ENCODE measurements at regions not wholly inside any gene's neighbourhood (a gene's known extent, or its start where the extent isn't known, plus 50 kb on each side); places are given as distances from the start of the nearest gene placed in this dataset.
"Not testable (repeated sequence)": the region's sequence is repeated elsewhere in the genome, so short reads cannot be mapped to it uniquely, and the experiment has no call there.

GRCh38 chr2:242004902-242005230, 135.3 kb downstream of the RTP5 start:
- no peak for TF ChIP-seq POLR2AphosphoS2 (conservative IDR thresholded peaks at IDR 0.05; ENCODE audit: low read length)
- TF ChIP-seq EHF (CRISPR knock-in tag; IDR thresholded peaks at IDR 0.05) = no peak
- no peak for TF ChIP-seq USF2 (IDR thresholded peaks at IDR 0.05)
- no peak for TF ChIP-seq HOXA7 (CRISPR knock-in tag; IDR thresholded peaks at IDR 0.05)
- no peak for TF ChIP-seq NPAS2 (CRISPR knock-in tag; IDR thresholded peaks at IDR 0.05; ENCODE audit: borderline replicate concordance)
- TF ChIP-seq E2F6 (IDR thresholded peaks at IDR 0.05; ENCODE audit: borderline replicate concordance, low read depth) = no peak
- TF ChIP-seq KDM5A (IDR thresholded peaks at IDR 0.05) = no peak
- no peak for TF ChIP-seq PBX3 (IDR thresholded peaks at IDR 0.05)
- TF ChIP-seq JUN (IDR thresholded peaks at IDR 0.05) = no peak
- TF ChIP-seq CHD2 (IDR thresholded peaks at IDR 0.05; ENCODE audit: low read length, partially characterized antibody) = no peak
- no peak for TF ChIP-seq ZNF302 (CRISPR knock-in tag; IDR thresholded peaks at IDR 0.05)
- H3K4me1 ChIP-seq = no peaks in the 10 kb centered on the region
- no peak overlapping the region for H3K27ac ChIP-seq
- ChIA-PET POLR2A (no interaction called here), CTCF (no interaction called here)
- no peak overlapping the region for H3K4me2 ChIP-seq
- no peaks in the 10 kb centered on the region for H3K9me3 ChIP-seq
- no peak overlapping the region for H3K4me3 ChIP-seq
- 69% methylated on average over 7 of the region's 7 CpGs for WGBS (ENCODE audit: missing lambda C conversion rate)
- DNase-seq (ENCODE audit: low read depth in 1 of 2, low spot score in 1 of 2) = no peak
- FAIRE-seq = no peak
- no peak for ATAC-seq

GRCh38 chr2:242006091-242006634, 136.6 kb downstream of the RTP5 start:
- ATAC-seq; H3K4me3 ChIP-seq; H3K9me3 ChIP-seq; CTCF ChIA-PET; POLR2A ChIA-PET; H3K4me1 ChIP-seq; H3K4me2 ChIP-seq; FAIRE-seq; DNase-seq (ENCODE audit: low read depth in 1 of 2, low spot score in 1 of 2); H3K27ac ChIP-seq: not testable (repeated sequence)
- WGBS (ENCODE audit: missing lambda C conversion rate) = 69% methylated on average over 15 of the region's 25 CpGs

GRCh38 chr2:242008908-242009307, 139.4 kb downstream of the RTP5 start:
- DNase-seq (ENCODE audit: low read depth in 1 of 2, low spot score in 1 of 2); POLR2A ChIA-PET; CTCF ChIA-PET; H3K4me3 ChIP-seq; H3K27ac ChIP-seq; H3K9me3 ChIP-seq; H3K4me2 ChIP-seq; FAIRE-seq; ATAC-seq; H3K4me1 ChIP-seq: not testable (repeated sequence)
- WGBS (ENCODE audit: missing lambda C conversion rate) = no CpG with 5 or more reads among the region's 24 CpGs

- H3K4me3 ChIP-seq; ATAC-seq; CTCF ChIA-PET; POLR2A ChIA-PET; FAIRE-seq; H3K4me2 ChIP-seq; DNase-seq (ENCODE audit: low read depth in 1 of 2, low spot score in 1 of 2); H3K4me1 ChIP-seq; H3K9me3 ChIP-seq; H3K27ac ChIP-seq: not testable (repeated sequence)
- WGBS (ENCODE audit: missing lambda C conversion rate) = 78% methylated on average over 6 of the region's 24 CpGs
Measured at GRCh38 chr2:242009846-242010245, 140.3 kb downstream of the RTP5 start.

GRCh38 chr2:242010252-242011166, 141.0 kb downstream of the RTP5 start:
- DNase-seq (ENCODE audit: low read depth in 1 of 2, low spot score in 1 of 2); POLR2A ChIA-PET; H3K9me3 ChIP-seq; H3K4me2 ChIP-seq; H3K4me3 ChIP-seq; CTCF ChIA-PET; FAIRE-seq; H3K4me1 ChIP-seq; H3K27ac ChIP-seq: not testable (repeated sequence)
- peak in 1 of 2 experiments; percentile 11; a peak in 2 of 6 replicates for ATAC-seq
- 62% methylated on average over 15 of the region's 29 CpGs for WGBS (ENCODE audit: missing lambda C conversion rate)

Data from A549 (cell line).